ENCODE measurements at regions not wholly inside any gene's neighbourhood (a gene's known extent, or its start where the extent isn't known, plus 50 kb on each side); places are given as distances from the start of the nearest gene placed in this dataset.
"Not testable (repeated sequence)": the region's sequence is repeated elsewhere in the genome, so short reads cannot be mapped to it uniquely, and the experiment has no call there.

DNA sequence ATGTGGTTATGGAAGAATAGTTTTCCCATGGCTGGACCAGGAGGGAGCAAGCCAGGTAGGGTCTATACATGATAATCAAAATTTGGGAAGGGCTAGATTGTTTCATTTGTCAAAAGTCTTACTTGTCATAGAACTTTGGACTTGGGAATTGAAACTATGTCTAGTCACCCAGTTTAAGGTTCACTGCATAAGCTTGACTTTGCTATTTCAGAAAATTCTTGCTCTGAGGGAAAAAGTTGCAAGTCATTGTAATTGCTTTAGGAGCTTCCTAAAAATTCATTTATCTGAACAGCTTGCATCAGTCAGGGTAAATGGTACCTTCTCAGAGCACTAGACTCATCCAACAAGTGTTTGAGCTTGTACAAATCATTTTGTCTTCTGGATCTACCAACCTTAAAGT lies 1194.7 kb downstream of the GALC start:
- DNase-seq (ENCODE audit: low read depth in 2 of 2) = no peak

DNA sequence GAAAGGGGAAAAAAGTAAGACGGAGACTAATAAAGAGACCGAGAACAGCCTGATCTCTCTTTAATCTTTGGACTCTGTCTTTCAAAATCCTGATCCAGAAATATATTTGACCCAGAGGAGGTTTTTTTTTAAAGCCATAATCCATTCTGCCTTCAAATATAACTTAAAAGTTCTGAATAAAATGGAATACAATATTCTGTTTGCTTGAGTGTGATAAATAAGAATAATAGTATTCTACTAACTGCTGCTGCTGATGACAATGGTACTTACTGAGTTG lies 1196.0 kb downstream of the GALC start:
- no peak for DNase-seq (ENCODE audit: low read depth in 2 of 2)

DNA sequence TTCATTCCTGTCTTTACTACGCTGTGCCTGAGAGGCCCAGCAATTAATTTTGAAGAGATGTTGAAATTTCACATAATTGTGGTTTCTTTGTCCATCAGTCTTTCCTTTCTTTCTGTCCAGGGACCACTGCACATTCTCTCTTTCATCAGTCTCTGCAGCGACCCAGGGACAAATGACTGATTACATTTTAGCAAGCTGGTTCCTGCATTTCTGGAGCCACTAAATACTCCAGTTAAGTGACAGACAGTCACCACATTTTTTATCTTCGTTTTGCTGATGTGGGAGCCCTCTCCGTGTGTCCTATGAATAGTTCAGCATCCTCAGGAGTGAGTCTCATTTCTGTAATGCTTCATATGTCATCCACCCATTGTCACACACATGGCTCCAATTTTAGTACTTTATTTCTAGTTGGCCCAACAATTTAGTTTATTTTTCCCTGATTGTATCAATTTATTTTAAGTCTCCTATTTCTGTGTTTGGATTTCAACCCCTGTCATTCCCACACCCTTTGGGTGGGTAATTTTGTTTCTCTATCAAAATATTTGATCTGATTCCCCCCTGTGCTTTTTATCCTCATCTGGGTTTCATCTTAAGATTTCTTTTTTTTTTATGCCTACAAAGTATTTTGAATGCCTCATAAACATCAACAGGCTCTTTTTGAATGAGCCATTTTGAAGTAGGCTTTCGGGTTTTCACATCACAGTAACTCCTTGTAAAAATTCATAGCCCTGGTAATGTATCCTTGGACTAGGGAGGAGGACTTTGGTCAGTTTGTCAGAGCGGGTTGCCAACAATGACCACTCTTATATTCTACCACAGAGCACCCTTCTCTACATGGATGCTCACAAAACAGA lies 1196.5 kb downstream of the GALC start:
- DNase-seq (ENCODE audit: low read depth in 2 of 2) = no peak

DNA sequence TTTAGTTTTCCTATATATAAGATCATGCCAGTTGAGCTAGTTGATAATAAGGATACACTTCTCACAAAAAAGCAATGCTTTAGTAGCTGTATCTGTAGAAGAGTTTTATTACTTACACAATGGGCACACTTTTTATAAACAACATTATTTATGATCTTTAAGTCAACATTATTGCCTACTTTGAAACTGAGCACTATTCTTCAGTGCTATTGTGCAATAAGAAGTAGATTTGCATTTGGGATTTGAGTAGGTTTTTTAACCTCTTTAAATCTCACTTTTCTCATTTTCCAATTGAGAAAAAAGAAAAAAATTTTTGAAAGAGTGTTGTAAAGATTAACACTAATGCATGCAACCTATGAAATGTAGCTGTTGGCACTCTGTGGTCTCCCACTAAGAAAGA lies 1198.3 kb downstream of the GALC start:
- no peak for DNase-seq (ENCODE audit: low read depth in 2 of 2)

DNA sequence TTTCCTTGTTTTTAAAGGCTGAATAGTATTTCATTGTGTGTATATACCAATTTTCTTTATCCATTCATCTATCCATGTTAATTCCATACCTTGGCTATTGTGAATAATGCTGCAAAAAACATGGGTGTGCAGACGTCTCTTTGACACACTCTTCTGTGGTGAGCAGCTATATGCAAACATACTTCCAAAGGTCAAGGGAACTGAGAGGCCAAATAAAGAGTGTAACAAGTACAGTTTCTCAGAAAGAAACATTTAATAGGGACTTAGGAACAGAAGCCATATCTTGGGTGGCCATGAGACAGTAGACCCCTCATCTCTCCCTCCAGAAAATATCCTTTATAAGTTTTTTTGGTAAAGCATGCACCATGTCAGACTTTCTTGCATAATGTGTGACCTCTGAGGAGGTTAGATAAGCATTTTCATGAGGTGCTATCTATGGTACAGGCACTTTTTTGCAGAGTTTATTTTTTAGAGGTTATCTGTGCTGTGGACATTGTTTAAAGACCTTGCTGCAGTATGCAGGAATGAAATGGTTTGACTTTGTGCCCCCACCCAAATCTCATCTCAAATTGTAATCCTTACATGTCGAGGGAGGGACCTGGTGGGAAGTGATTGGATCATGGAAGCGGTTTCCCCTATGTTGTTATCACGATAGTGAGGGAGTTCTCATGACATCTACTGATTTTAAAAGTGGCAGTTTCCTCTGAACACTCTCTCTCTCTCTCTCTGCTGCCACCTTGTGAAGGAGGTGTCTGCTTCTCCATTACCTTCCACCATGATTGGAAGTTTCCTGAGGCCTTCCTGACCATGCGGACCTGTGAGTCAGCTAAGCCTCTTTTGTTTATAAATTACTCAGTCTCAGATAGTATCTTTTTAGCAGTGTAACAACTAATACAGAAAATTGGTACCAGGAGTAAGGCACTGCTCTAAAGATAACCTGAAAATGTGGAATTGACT lies 1202.3 kb downstream of the GALC start:
- DNase-seq (ENCODE audit: low read depth in 2 of 2) = no peak

DNA sequence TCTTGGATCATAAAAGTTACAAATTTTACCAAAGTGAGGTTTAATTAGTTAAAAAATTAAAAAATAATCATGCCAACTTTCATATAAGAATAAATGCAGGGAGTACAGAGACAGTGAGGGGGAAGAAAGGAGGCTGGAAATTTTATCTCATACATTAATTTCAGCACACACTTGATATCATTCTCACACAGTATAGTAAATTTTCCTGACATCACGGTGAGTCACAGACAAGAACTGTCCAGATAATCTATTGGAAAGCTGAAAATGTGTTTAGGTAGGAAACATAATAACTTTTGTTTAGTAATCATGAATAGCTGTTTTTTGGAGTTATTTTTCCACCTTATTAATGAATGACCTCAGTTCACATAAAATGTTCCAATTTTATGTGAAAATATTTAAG lies 1204.8 kb downstream of the GALC start:
- DNase-seq (ENCODE audit: low read depth in 2 of 2) = no peak

DNA sequence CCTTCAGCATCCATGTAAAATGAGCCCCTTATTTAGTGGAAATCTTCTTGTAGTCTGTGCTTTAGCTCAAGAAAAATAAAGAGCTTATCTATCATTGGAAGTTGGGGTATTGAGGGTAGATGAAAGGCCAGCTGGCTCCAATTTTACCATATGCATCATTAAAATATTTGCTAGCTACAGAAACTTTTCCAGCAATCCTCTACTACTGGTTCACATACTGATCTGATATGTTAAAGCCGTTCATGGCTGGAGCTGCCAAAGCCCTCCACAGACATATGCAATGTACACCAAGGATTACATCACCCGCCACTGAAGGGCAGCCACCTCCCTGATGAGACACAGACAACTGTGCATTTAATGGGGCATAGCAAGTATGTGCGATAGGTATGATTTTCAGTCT lies 1205.3 kb downstream of the GALC start:
- DNase-seq (ENCODE audit: low read depth in 2 of 2) = no peak

DNA sequence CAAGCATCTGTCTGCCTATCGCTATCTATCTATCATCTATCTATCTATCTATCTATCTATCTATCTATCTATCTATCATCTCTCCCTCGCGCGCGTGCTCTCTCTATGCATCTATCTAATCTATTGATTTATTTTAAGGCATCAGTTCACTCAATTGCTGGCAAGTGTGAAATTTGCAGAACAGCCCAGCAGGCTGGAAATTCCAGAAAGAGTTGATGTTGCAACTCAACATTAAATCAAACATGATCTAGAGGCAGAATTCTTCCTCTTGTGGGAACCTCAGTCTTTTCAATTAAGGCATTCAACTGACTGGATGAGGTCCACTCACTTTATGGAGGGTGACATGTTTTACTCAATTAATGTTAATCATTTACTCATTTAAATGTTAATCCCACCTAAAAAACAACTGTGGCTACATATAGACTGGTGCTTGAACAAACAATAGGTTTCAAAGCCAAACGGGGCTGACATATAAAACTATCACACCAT lies 1210.8 kb downstream of the GALC start:
- no peak for DNase-seq (ENCODE audit: low read depth in 2 of 2)

DNA sequence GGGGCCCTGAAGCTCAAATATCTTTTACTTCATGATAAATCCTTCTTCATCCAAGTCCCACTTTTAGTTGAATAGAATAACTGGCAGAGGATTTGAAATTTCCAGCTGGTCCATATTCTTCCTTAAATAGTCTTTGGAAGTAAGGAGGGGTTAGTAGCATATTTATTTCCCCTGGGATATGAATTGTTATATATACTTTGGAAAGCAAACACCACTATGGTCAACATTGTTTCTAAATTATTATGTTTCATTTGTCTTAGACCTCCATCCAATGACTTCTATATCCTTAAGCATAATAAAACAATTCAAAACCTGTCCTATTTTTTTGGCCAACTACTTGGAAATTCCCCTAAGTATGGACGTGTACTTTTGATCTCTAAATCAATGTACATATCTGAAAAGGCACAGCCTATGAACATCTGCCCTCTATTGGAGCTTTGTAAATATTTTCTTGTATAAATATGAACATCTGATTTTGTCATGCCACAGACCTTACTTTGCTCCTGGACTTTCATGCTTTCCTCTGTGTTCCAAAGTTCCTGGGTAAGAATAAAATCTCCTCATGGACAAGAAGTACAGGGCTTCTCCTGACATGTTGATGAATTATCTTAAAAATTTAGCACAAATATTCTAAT lies 1212.0 kb downstream of the GALC start:
- DNase-seq (ENCODE audit: low read depth in 2 of 2) = no peak

DNA sequence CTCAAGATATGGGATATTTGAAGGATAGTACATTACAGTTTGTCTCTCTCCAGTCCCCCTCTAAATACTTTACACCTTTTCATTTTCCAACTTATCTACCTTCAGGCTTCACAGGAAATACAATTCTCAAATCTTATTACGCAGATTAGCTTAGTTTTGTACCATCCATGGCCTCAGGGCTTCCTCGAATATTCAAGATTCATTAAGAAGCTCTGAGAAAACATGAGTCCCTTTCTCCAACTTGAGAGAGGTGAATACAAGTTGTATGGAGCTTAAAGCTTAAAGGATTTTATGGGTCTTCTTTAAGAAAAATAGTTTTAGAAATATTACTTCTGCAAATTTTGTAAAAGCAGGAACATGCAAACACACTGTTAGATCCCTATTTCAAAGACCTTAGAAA lies 1212.5 kb downstream of the GALC start:
- no peak for DNase-seq (ENCODE audit: low read depth in 2 of 2)

DNA sequence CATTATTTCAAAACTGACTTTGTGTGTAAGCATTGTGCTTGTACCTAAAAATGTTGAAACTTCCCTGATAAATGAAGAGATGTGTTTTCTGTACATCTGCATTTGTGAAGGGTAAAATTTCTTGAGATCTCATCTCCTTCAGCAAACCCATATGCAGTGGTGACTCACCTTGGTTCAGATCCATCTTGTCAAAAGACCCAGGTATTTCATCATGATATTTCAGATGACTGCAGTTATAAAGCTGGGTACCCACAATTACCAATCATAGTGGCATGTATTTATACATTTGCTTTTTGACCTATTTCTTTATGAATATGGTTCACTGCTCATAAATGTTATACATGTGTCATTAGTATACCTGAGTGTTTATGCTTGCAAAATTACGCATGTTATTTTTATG lies 1213.6 kb downstream of the GALC start:
- no peak for DNase-seq (ENCODE audit: low read depth in 2 of 2)

DNA sequence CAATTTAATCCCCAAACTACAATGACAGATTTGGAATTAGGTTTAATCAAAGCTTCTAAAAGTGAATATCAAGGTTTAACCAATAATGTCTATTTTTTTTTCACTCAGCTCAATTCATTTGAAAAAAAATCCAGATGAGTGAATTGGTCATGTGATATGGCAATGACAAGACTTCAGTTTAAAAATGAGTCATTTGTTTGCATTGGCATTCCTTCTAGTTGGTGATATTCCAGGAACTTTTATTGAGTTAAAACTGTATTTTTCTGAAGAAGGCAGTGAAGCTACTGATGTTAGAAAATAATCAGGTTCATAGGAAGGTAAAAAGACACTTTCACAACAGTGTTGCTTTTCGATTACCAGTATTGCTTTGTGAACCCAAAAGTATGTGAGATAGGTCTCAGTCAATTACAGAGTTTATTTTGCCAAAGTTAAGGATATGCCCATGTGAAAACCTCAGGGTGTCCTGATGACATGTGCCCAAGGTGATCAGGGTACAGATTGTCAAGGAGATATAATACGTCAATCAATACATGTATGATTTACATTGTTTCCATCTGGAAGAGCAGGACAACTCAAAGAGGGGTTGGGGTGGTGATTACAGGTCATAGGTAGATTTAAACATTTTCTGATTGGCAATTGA lies 1214.9 kb downstream of the GALC start:
- no peak for DNase-seq (ENCODE audit: low read depth in 2 of 2)

DNA sequence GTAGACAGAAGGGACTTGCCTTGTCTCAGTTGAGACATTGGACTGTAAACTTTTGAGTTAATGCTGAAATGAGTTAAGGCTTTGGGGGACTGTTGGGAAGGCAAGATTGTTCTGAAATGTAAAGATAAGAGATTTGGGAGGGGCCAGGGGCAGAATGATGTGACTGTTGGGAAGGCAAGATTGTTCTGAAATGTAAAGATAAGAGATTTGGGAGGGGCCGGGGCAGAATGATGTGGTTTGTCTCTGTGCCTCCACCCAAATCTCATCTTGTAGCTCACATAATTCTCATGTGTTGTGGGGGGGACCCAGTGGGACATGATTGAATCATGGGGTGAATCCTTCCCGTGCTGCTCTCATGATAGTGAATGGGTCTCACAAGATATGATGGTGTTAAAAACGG lies 1217.1 kb downstream of the GALC start:
- DNase-seq (ENCODE audit: low read depth in 2 of 2) = not testable (repeated sequence)

DNA sequence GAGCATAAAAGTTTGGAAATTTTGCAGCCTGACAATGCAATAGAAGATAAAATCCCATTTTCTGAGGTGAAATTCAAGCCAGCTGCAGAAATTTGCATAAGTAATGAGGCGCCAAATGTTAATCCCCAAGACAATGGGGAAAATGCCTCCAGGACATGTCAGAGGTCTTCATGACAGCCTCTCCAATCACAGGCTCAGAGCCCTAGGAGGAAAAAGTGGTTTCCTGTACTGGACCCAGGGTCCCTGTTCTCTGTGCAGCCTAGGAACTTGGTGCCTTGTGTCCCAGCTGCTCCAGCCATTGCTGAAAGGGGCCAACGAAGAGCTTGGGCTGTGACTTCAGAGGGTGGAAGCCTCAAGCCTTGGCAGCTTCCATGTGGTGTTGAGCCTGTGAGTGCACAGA lies 1218.1 kb downstream of the GALC start:
- no peak for DNase-seq (ENCODE audit: low read depth in 2 of 2)

DNA sequence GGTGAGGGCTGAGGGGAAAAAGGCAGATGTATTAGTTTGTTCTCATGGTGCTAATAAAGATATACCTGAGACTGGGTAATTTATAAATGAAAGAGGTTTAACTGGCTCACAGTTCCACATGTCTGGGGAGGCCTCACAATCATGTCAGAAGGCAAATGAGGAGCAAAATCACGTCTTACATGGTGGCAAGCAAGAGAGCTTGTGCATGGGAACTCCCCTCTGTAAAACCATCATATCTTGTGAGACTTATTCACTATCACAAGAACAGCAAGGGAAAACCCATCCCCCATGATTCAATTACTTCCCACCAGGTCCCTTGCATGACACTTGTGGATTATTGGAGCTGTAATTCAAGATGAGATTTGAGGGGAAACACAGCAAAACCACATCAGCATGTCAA lies 1220.9 kb downstream of the GALC start:
- no peak for DNase-seq (ENCODE audit: low read depth in 2 of 2)

DNA sequence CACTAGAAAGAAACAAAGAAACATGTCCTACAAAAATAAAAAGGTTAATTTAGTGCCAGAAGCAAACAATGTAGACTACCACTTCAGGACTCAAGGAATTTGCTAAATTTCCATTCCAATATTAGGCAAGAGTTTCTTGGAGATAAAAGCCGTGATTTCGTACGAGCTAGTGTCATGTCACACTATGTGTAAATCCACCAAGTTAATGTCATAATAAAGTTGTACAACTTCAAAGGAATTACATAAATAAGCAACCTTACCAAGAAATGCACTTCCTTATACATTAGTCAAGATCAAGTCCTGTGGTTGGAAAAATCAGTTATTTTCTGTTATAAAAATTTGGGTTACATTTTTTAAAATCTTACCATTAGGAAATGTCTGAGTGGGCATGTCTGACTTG lies 1222.8 kb downstream of the GALC start:
- no peak for DNase-seq (ENCODE audit: low read depth in 2 of 2)

DNA sequence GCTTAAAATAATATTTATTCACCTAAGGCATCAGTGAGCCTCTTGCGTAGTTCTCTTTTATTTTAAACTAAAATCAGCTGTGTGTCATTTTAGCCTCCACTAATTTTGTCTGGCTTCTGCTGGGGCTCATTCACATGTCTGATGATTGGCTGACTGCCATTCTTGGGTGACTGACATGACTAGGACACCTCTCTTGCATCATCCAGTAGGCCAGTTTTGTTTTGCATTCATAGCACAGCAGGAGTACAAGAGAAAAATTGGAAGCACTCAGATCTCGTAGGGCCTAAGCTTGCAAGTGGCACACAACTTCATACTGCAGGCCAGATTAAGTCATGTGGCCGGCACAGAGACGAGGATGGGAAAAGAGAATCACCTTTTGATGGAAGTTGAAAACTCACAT lies 1226.5 kb downstream of the GALC start:
- no peak for DNase-seq (ENCODE audit: low read depth in 2 of 2)

DNA sequence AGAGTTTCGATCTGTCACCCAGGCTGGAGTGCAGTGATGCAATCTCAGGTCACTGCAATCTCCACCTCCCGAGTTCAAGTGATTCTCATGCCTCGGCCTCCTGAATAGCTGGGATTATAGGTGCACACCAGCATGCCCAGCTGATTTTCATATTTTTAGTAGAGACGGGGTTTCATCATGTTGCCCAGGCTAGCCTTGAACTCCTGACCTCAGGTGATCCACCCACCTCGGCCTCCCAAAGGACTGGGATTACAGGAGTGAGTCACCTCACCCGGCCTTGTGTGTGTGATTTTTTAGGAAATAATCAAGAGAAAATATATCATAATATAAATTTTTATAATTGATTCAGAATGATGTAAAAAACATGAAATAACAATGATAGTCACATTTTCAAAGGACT lies 1231.4 kb downstream of the GALC start:
- DNase-seq (ENCODE audit: low read depth in 2 of 2) = no peak

DNA sequence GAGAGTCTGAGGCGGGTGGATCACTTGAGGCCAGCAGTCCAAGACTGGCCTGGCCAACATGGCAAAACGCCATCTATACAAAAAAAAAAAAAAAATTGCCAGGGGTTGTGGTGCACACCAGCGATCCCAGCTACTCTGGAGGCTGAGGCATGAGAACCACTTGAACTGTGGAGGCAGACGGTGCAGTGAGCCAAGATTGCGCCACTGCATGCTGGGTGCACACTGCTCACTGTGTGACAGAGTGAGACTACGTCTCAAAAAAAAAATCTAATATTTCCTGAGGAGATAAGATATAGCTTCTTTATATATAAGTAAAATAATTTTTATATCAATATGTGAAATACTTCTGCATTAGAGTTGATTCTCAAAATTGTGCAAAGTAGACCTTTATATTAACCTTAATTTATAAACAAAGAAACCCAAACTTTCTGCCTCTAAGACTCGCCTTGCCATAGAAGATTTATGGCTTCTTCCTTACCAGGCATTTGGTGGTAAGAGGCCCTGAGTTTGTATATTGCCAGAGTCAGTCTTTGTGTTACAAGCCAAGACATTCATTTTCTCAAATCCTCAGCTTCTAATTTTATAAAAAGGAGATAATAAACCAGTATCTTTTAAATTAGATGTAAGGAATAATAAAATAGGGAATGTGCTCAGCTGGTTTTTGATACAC lies 1226.7 kb downstream of the FLRT2 start:
- DNase-seq (ENCODE audit: low read depth in 2 of 2) = no peak

DNA sequence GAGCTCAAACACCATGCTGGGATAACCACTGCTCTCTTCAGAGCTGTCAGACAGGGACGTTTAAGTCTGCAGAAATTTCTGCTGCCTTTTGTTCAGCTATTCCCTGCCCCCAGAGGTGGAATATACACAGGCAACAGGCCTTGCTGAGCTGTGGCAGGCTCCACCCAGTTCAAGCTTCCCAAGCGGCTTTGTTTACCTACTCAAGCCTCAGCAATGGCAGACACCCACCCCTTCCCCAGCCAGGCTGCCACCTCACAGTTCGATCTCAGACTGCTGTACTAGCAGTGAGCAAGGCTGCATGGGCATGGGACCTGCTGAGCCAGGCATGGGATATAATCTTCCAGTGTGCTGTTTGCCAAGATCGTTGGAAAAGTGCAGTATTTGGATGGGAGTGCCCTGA lies 1220.5 kb downstream of the FLRT2 start:
- DNase-seq (ENCODE audit: low read depth in 2 of 2) = not testable (repeated sequence)

DNA sequence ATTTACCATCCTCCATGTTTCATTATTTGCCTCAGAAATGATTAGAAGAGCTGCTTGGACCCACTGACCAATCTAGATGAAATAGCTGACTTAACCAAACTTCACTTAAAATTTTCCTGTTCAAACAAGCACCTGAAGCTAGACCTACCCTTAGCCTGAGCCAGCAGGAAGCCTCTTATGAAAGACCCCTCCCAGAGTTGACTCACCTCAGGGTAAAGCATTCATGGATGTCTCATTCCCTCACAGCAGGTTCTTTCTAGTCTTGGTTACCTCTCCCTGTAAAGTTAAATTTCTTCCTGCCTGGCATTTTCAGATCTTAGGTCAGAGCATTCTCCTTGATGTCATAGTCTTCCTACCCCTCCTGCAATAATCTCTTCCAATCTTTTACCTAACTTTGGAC lies 1209.8 kb downstream of the FLRT2 start:
- DNase-seq (ENCODE audit: low read depth in 2 of 2) = no peak
